PC-3 (cell line): ENCODE measurements at regions not wholly inside any gene's neighbourhood (a gene's known extent, or its start where the extent isn't known, plus 50 kb on each side); places are given as distances from the start of the nearest gene placed in this dataset.

Experiments
- CTCF ChIP-seq: fragments of 300-600 bp; sonication (generic); conservative IDR thresholded peaks from 2 replicates; pipeline ENCODE4 v1.5.1; 2017; ENCODE audit warnings: antibody characterized with exemption, low read depth, mild to moderate bottlenecking, low read length
- EZH2 ChIP-seq: fragments of 300-600 bp; sonication (generic); IDR thresholded peaks from one replicate; pipeline ENCODE4 v1.6.1; 2017; ENCODE audit warnings: antibody characterized with exemption, mild to moderate bottlenecking, low read length; ENCODE audit not compliant: unreplicated experiment

- no peak for TF ChIP-seq CTCF
- TF ChIP-seq EZH2 = no peak
Measured at GRCh38 chr11:27209562-27210005, 153.4 kb downstream of the CCDC34 start.
